K562 (cell line): ENCODE measurements at regions not wholly inside any gene's neighbourhood (a gene's known extent, or its start where the extent isn't known, plus 50 kb on each side); places are given as distances from the start of the nearest gene placed in this dataset.

Experiments used
- ATAC-seq: fragments of 200-7000 bp; cut with Tn5 transposase; 3 replicates; pipeline ENCODE4 v1.9.1; 2020; ENCODE audit warnings: moderate library complexity
- BruUV-seq: library from RNA; stranded (reverse); fragments of 400-500 nt; replicated peaks from 2 replicates; lab custom pipeline; 2021; lab: Mats Ljungman, UMichigan
- CTCF ChIA-PET: fragments of 300-600 bp; formaldehyde crosslinking; extraction: SDS; loops from one replicate; lab custom pipeline; 2021; ENCODE audit warnings: low intra/inter-chr PET ratio; lab: Yijun Ruan, JAX
- POLR2A ChIA-PET: fragments of 300-600, 350-650 bp; sonication (Branson Sonifier 250); formaldehyde crosslinking; extraction: SDS; loops from one replicate; lab custom pipeline; 2021; ENCODE audit warnings: antibody characterized with exemption, inconsistent platforms; lab: Yijun Ruan, JAX
- DNase-seq, 4 experiments: peaks; one replicate each; pipeline versions ENCODE4 v3.0.0 to v3.0.0-alpha.2; 2011 to 2018; ENCODE audit warnings: low spot score in 3 of 4, mixed read lengths in 3 of 4; ENCODE audit errors: extremely low read depth in 1 of 4
- FAIRE-seq: peaks from 2 replicates; lab custom pipeline; 2011; peaks lifted over from hg19 to GRCh38; lab: Jason Lieb, UNC
- H2AFZ ChIP-seq: 2 replicates; pipeline ENCODE4 v1.6.0; 2011; ENCODE audit warnings: low read depth, low read length, control low read depth, inconsistent platforms
- H3K27ac ChIP-seq: fragments of 200-600 bp; 3 replicates; pipeline ENCODE4 v1.8.0; 2011; ENCODE audit warnings: low read depth, mild to moderate bottlenecking, control low read depth, inconsistent platforms, low read length, moderate library complexity, mixed read lengths; ENCODE audit errors: extremely low read depth
- H3K27me3 ChIP-seq, 2 experiments: fragments of 300-600 bp in 1 of 2; 2 replicates in 1 of 2; 3 replicates in 1 of 2; pipeline versions ENCODE4 v1.6.0 to v1.8.0; 2011; ENCODE audit warnings: inconsistent platforms in 2 of 2, low read length in 2 of 2, mild to moderate bottlenecking in 1 of 2, mixed read lengths in 1 of 2, moderate library complexity in 1 of 2; ENCODE audit not compliant: control insufficient read depth in 2 of 2, insufficient read depth in 2 of 2
- H3K36me3 ChIP-seq: fragments of 300-600 bp; 3 replicates; pipeline ENCODE4 v1.8.0; 2011; ENCODE audit warnings: mild to moderate bottlenecking, low read length, inconsistent platforms; ENCODE audit not compliant: control insufficient read depth, insufficient read depth
- H3K4me1 ChIP-seq, 2 experiments: fragments of 200-600 bp in 1 of 2; replicated peaks in 1 of 2; 2 replicates in 1 of 2; 3 replicates in 1 of 2; pipeline versions ENCODE4 v1.5.1 to v1.8.0; 2011; ENCODE audit warnings: inconsistent platforms in 2 of 2, low read length in 2 of 2, mild to moderate bottlenecking in 1 of 2, mixed read lengths in 1 of 2, moderate library complexity in 1 of 2; ENCODE audit not compliant: control insufficient read depth in 2 of 2, insufficient read depth in 2 of 2
- H3K4me2 ChIP-seq: 2 replicates; pipeline ENCODE4 v1.6.1; 2011; ENCODE audit warnings: low read length, control low read depth, inconsistent platforms, mixed read lengths; ENCODE audit not compliant: insufficient read depth
- H3K4me3 ChIP-seq: fragments of 200-600 bp; sonication (generic), shearing (Covaris generic); 2 replicates; pipeline ENCODE4 v1.5.1; 2016; ENCODE audit warnings: control low read depth, inconsistent platforms
- H3K79me2 ChIP-seq: fragments of 200-600 bp; 3 replicates; pipeline ENCODE4 v1.8.0; 2011; ENCODE audit warnings: low read length, inconsistent platforms; ENCODE audit not compliant: control insufficient read depth, insufficient read depth
- H3K9ac ChIP-seq, 2 experiments: 2 replicates each; pipeline versions ENCODE4 v1.6.0 to v1.6.1; 2011; ENCODE audit warnings: low read depth in 2 of 2, low read length in 2 of 2, control low read depth in 1 of 2, inconsistent platforms in 1 of 2, mild to moderate bottlenecking in 1 of 2, mixed read lengths in 1 of 2; ENCODE audit not compliant: insufficient read depth in 1 of 2
- H3K9me1 ChIP-seq: one replicate; pipeline ENCODE4 v1.6.0; 2011; ENCODE audit warnings: inconsistent platforms, mild to moderate bottlenecking, low read length, moderate library complexity; ENCODE audit not compliant: control insufficient read depth, insufficient read depth
- H3K9me3 ChIP-seq: replicated peaks from 2 replicates; pipeline ENCODE4 v1.5.1; 2011; ENCODE audit warnings: low read depth, low read length, inconsistent platforms; ENCODE audit not compliant: control insufficient read depth, insufficient read depth
- H4K20me1 ChIP-seq: replicated peaks from 2 replicates; pipeline ENCODE4 v1.6.1; 2011; ENCODE audit warnings: low read length, inconsistent platforms, mixed read lengths; ENCODE audit not compliant: control insufficient read depth, insufficient read depth
- CHCHD3 ChIP-seq: fragments of 250-450 bp; sonication (Bioruptor Pico); IDR thresholded peaks from 2 replicates; pipeline ENCODE4 v2.1.2; 2022; ENCODE audit warnings: mild to moderate bottlenecking
- DDX20 ChIP-seq: fragments of 450-650 bp; IDR thresholded peaks from 2 replicates; pipeline ENCODE4 v1.6.1; 2016; ENCODE audit warnings: missing genetic modification characterization, low read depth, mild to moderate bottlenecking, missing compliant biosample characterization, moderate library complexity
- EWSR1 ChIP-seq: fragments of 450-650 bp; IDR thresholded peaks from 2 replicates; pipeline ENCODE4 v1.6.1; 2018; ENCODE audit warnings: borderline replicate concordance, mild to moderate bottlenecking, low read depth, moderate library complexity; ENCODE audit not compliant: partially characterized antibody
- ILF3 ChIP-seq: fragments of 450-650 bp; IDR thresholded peaks from 2 replicates; pipeline ENCODE4 v1.6.1; 2018; ENCODE audit warnings: antibody characterized with exemption, mild to moderate bottlenecking, moderate library complexity, borderline replicate concordance
- NFATC3 ChIP-seq: fragments of 450-650 bp; IDR thresholded peaks from 2 replicates; pipeline ENCODE4 v1.6.1; 2017; ENCODE audit warnings: mild to moderate bottlenecking
- NUFIP1 ChIP-seq: fragments of 450-650 bp; IDR thresholded peaks from 2 replicates; pipeline ENCODE4 v1.6.1; 2018; ENCODE audit not compliant: partially characterized antibody
- SMARCA5 ChIP-seq: fragments of 450-650 bp; IDR thresholded peaks from 2 replicates; pipeline ENCODE4 v1.6.1; 2016
- SPI1 ChIP-seq: IDR thresholded peaks from 2 replicates; pipeline ENCODE4 v1.6.1; 2011; ENCODE audit warnings: low read depth, low read length, control low read depth, borderline replicate concordance
- SRSF3 ChIP-seq: fragments of 200-400 bp; formaldehyde crosslinking; IDR thresholded peaks from 2 replicates; pipeline ENCODE4 v1.6.1; 2016; ENCODE audit warnings: mild to moderate bottlenecking, low read length, moderate library complexity; ENCODE audit not compliant: insufficient read depth
- ZNF347 ChIP-seq: fragments of 450-650 bp; formaldehyde crosslinking; IDR thresholded peaks from 2 replicates; pipeline ENCODE4 v1.4.0; 2020; ENCODE audit warnings: low read depth, mild to moderate bottlenecking, moderate library complexity
- ZNF696 ChIP-seq: fragments of 250-450 bp; sonication (Bioruptor Pico); conservative IDR thresholded peaks from 2 replicates; pipeline ENCODE4 v1.4.0; 2020; ENCODE audit warnings: mild to moderate bottlenecking, moderate library complexity
- WGBS: fragments of 100-300 bp; shearing (Covaris generic); methylation state at CpG from one replicate; pipeline ENCODE4 v1.1.6; 2016; ENCODE audit warnings: low coverage, mixed read lengths; ENCODE audit not compliant: insufficient coverage; ENCODE audit errors: missing lambda C conversion rate; 5-methylcytosine and 5-hydroxymethylcytosine counted together
- in situ Hi-C: fragments of 300-500 bp; cut with MboI; formaldehyde crosslinking; loops from 4 replicates; pipeline ENCODE4 v1.15.0; 2018; ENCODE audit warnings: inconsistent platforms, mixed read lengths
- intact Hi-C: fragments of 100-400 bp; cut with micrococcal nuclease; formaldehyde crosslinking; loops from 2 replicates; pipeline ENCODE4 v1.14.2; 2022
- TF ChIP-seq, protein P1 (sequence below): fragments of 250-450 bp; sonication (Bioruptor Pico); IDR thresholded peaks from 2 replicates; pipeline ENCODE4 v1.4.0; 2020; ENCODE audit warnings: mild to moderate bottlenecking

DNA sequence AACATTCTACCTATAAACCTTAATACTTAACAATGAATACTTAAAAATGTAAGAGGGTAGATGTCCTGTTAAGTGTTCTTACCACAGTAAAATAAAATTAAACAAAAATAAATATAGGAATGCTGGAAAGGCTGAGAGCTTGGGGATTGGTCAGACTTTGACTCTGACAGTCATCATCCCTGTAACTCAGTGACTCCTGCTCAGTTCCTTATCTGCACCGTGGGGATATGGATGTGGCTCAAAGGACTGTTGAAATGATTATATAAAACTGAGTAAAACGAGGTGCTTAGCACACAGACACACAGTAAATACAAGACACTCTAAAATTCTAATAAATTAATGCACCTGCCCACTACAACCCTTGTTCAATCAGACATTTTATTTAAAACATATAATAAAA is 338.6 kb downstream of the TMEM114 start:
- 0% methylated on average over 2 of the region's 2 CpGs for WGBS
- Histone ChIP-seq H3K36me3 (no peaks in the 10 kb centered on the region), H3K9ac (no peak overlapping the region), H3K4me1 (no peaks in the 10 kb centered on the region), H2AFZ (no peak overlapping the region), H3K27me3 (peaks cover 3 to 7% of the 10 kb centered on the region in 2 experiments; a peak in 2 of 5 replicates), H4K20me1 (no peaks in the 10 kb centered on the region), H3K4me2 (no peak overlapping the region), H3K79me2 (no peaks in the 10 kb centered on the region), H3K9me1 (no peaks in the 10 kb centered on the region), H3K4me3 (no peak overlapping the region), H3K27ac (no peak overlapping the region), H3K9me3 (no peaks in the 10 kb centered on the region)
- ATAC-seq (no peak), DNase-seq (no peak), FAIRE-seq (no peak)
- BruUV-seq = no TSS peak
- intact Hi-C loops = no loop called here
- no peak for TF ChIP-seq ZNF696
- no peak for TF ChIP-seq ZNF347
- no peak for TF ChIP-seq EWSR1
- no peak for TF ChIP-seq SPI1
- no peak for TF ChIP-seq CHCHD3 (CRISPR knock-in tag)
- no peak for TF ChIP-seq NUFIP1
- no peak for TF ChIP-seq NFATC3
- TF ChIP-seq ILF3 = no peak
- TF ChIP-seq SRSF3 = no peak
- TF ChIP-seq, protein P1, sequence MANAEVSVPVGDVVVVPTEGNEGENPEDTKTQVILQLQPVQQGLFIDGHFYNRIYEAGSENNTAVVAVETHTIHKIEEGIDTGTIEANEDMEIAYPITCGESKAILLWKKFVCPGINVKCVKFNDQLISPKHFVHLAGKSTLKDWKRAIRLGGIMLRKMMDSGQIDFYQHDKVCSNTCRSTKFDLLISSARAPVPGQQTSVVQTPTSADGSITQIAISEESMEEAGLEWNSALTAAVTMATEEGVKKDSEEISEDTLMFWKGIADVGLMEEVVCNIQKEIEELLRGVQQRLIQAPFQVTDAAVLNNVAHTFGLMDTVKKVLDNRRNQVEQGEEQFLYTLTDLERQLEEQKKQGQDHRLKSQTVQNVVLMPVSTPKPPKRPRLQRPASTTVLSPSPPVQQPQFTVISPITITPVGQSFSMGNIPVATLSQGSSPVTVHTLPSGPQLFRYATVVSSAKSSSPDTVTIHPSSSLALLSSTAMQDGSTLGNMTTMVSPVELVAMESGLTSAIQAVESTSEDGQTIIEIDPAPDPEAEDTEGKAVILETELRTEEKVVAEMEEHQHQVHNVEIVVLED (CRISPR knock-in tag) = no peak
- no peak for TF ChIP-seq DDX20 (tag)
- no peak for TF ChIP-seq SMARCA5
- ChIA-PET POLR2A (no interaction called here), CTCF (no interaction called here)
- in situ Hi-C loops = no loop called here
